Stromal cell of bone marrow (primary cell): ENCODE measurements at regions not wholly inside any gene's neighbourhood (a gene's known extent, or its start where the extent isn't known, plus 50 kb on each side); places are given as distances from the start of the nearest gene placed in this dataset.

Experiments used
- DNase-seq: peaks from one replicate; pipeline ENCODE4 v3.0.0-alpha.2; 2012; ENCODE audit warnings: low read depth

GRCh38 chr12:78599366-78599765 is 265.2 kb upstream of the SYT1 start:
- no peak for DNase-seq

DNA sequence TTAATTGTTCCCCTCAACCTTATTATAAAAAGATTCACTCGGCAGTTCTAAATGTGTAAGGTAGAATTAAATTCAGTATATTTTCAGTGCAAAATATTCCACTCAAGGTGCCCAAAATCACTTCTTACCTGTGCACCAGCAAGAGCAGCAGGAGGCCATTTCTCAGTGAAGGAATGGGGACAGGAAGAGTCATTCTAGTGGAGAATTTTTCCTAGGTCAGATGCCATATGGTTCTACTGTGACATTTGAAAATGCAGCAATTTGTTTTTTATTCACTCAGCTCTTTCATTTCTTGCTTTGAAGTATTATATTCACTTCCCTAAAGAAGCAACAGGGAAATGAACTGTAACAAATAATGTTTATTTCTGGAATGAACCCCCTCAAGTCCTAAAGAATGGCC is 264.0 kb upstream of the SYT1 start:
- DNase-seq = no peak

GRCh38 chr12:78611504-78611903 is 253.1 kb upstream of the SYT1 start:
- DNase-seq = no peak

GRCh38 chr12:78612190-78612589 is 252.4 kb upstream of the SYT1 start:
- no peak for DNase-seq

DNA sequence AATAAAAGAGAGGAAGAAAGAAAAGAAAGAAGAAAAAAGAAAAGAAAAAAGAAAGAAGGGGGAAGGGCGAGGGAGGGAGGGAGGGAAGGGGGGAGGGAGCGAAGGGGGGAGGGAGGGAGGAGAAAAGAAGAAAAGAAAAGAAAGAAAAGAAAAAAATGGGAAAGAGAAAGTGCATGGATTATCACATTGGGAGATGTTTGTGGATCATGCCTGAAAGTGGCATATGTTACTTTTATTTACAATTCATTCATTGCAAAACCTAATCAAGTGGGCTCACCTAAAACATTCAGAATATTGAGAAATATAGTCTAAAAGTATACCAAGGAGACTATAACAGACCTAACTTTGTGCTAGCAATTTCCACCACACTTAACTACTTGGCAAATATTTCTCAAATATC is 246.9 kb upstream of the SYT1 start:
- no peak for DNase-seq

- no peak for DNase-seq
Measured at GRCh38 chr12:78622529-78623195, 241.9 kb upstream of the SYT1 start.

DNA sequence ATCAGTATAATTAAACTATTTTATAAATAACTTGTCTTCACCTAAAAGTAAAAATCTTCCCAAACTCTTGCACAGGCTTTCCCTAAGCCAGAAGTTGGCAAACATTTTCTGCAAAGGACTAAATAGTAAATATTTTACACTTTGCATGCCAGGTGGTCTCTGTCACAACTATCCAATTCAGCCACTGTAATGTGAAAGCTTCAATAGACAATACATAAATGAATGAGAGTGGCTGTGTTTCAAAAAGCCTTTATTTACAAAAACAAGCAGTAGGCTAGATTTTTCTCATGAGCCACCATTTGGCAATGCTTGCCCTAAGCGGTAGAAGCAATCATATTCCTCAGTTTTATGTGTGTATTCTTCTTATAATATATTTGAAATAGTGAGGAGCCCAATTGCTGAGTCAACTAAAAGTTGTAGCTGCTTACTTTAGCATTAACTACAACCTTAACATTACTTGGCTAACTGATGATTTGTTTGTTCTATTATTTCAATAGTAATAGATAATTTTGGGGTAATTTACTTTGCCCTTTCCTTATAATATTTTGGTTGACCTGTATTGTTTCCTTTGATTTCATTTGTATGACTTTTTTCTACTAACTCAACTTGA is 236.0 kb upstream of the SYT1 start:
- no peak for DNase-seq

GRCh38 chr12:78636231-78636855 is 228.2 kb upstream of the SYT1 start:
- DNase-seq = no peak

GRCh38 chr12:78641837-78642423 is 222.6 kb upstream of the SYT1 start:
- no peak for DNase-seq

DNA sequence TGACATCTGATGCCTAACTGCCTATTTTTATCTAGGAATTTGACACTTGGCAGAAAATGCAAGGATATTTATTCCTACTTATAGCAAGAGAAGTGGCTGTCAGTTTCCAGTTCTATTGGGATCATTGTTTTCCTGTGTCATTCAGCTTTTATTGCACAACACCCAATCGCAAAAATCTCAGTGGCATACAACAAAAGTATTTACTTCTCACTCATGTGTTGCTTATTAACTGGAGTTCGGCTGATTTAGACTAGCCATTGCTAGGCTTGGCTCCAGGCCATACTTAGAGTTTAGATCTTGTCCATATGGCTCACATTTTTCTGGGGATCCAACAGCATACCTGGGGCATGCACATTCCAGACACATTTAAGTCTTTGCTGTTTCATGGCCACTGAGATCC is 218.6 kb upstream of the SYT1 start:
- DNase-seq = no peak

DNA sequence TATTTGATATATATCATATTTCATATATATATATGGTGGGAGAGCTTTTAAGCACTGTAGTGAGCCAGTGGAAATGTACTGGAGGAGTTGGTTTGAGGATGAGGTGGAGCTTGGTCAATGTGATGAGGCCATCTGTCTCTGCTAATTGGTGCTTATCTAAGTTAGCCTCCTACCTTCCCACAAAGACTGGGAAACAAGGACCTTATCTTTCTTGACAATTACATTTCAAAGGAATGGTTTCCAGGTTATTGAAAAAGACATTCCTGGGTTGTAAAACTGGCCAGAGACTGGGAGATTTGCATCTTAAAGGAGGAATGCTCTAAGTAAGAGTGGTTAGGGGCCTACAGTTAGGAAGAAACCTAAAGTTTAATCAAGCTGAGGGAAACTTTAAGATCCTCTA is 212.8 kb upstream of the SYT1 start:
- DNase-seq = no peak

DNA sequence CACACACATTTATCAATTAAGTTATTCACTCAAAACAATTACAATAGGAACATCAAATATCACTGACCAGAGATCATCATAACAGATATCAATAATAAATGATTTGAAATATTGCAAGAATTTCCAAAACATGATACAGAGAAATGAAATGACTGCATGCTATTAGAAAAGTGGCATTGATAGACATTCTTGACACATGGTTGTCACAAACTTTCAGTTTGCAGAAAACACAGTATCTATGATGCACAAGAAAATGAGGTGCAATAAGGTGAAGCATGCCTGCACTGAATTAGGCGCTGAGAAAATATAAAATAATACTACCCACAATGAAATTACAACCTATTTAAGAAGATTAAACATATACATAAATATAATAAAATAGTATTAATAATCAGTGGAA is 198.0 kb upstream of the SYT1 start:
- no peak for DNase-seq

DNA sequence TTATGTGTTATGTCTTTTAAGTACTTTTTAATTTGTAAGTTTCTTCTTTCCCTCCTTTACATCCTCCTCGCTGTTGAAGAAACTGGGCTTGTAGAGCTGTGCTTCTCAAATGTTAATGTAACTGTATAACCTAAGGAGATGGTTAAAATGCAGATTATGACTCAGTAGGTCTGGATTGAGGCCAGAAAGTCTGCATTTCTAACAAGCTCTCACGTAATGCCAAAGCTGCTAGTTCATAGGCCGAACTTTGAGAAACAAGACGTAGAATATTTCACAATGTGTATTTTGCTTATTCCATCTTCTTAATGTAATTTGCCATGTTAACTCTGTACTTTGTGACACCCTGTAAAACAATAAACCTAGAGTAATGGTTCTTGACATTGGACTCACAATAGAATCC is 193.3 kb upstream of the SYT1 start:
- peak; percentile 18 for DNase-seq

- no peak for DNase-seq
Measured at GRCh38 chr12:78672033-78672432, 192.5 kb upstream of the SYT1 start.

- DNase-seq = peak; percentile 43
Measured at GRCh38 chr12:78674311-78675090, 190.1 kb upstream of the SYT1 start.

GRCh38 chr12:78680596-78680995 is 184.0 kb upstream of the SYT1 start:
- no peak for DNase-seq

DNA sequence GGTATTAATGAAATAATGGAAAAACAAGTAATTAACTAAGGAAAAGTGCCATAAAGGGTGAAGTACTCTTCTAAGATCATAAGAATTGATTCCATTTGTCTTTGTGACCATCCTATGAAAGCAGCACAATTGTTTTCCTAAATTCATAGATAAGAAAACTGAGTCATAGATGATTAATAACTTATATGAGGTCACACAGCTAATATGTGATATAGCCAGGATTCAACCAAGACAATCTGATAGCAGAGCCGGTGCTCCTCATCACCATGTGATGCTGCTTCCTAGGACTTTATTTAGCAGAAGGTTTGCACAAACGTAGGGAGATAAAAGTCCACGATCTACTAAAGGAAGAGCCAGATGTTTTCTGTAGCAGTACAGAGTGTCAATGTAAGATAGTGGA is 181.5 kb upstream of the SYT1 start:
- DNase-seq = no peak

- no peak for DNase-seq
Measured at GRCh38 chr12:78683626-78684025, 180.9 kb upstream of the SYT1 start.

DNA sequence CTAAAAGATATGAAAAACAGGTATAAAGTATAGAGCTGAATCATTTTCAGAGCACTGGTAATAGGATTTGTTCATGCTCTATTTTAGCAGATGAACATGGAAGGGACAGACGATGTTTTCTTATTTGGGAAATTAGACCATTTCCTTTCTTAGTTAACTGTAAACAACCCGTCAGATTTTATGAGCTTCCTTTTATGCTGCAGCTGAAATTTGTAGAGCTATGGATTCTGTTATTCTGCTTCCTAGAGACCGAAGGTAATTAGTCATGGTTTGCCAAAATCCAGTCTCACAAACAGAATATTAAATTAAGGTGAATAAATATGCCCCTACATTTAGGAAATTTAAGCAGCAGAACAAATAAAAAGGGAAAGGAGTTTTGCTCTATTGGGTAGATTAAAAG is 180.2 kb upstream of the SYT1 start:
- DNase-seq = no peak

DNA sequence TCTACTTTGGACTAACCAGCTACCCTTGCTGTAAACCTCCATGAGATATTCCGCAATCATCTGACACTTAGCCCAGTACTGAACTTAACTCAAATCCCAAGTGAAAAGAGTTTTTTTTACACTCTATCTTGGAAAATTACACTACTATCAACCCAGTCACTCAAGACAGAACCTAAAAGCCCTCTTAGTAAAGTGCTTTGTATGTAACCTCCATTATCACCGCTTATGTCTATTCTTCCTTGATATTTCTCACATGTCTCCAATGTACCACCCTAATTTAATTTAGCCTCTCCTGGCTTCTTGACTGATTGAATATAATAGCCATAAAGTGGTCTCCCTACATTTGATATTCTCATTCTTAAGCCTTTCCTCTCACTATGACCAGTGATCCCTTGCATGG is 168.8 kb upstream of the SYT1 start:
- DNase-seq = no peak

GRCh38 chr12:78696267-78696666 is 168.3 kb upstream of the SYT1 start:
- no peak for DNase-seq

- no peak for DNase-seq
Measured at GRCh38 chr12:78697817-78698415, 166.7 kb upstream of the SYT1 start.
